Adrenal gland (tissue), 5 donors: ENCODE measurements at regions not wholly inside any gene's neighbourhood (a gene's known extent, or its start where the extent isn't known, plus 50 kb on each side); places are given as distances from the start of the nearest gene placed in this dataset.

Source experiments
- CTCF ChIP-seq, 6 experiments: fragments of 450-650 bp in 4 of 6; fragments of 200-600 bp in 2 of 6; sonication (generic) in 1 of 6; IDR thresholded peaks; 1 replicate in 5 of 6; 2 replicates in 1 of 6; pipeline versions ENCODE4 v1.5.1 to v1.8.0; 2016 to 2021; ENCODE audit warnings: antibody characterized with exemption in 6 of 6, mild to moderate bottlenecking in 2 of 6, moderate library complexity in 1 of 6
- POLR2A ChIP-seq, 2 donors: fragments of 450-650 bp; IDR thresholded peaks; one replicate each; pipeline ENCODE4 v1.6.1; 2017; ENCODE audit warnings: antibody characterized with exemption in 2 of 2, mild to moderate bottlenecking in 2 of 2, moderate library complexity in 1 of 2
- donor health status: DM: no; HTN: no; CAD: no.

GRCh38 chr16:6687593-6687992 is 645.1 kb upstream of the RBFOX1 start:
- TF ChIP-seq POLR2A (IDR thresholded peaks at IDR 0.05) (no peak), CTCF (IDR thresholded peaks at IDR 0.05) (no peak)
